B cell (primary cell): ENCODE measurements at regions not wholly inside any gene's neighbourhood (a gene's known extent, or its start where the extent isn't known, plus 50 kb on each side); places are given as distances from the start of the nearest gene placed in this dataset.

Experiments used
- CTCF ChIP-seq: fragments of 200-600 bp; IDR thresholded peaks from one replicate; pipeline ENCODE4 v1.8.0; 2022; ENCODE audit warnings: antibody characterized with exemption, mild to moderate bottlenecking
- EZH2 ChIP-seq: IDR thresholded peaks from 2 replicates; pipeline ENCODE4 v1.6.1; 2012; ENCODE audit warnings: borderline replicate concordance, low read depth, mild to moderate bottlenecking, moderate library complexity, low read length; ENCODE audit not compliant: insufficient read depth, poor library complexity, severe bottlenecking

- TF ChIP-seq CTCF (peak; percentile 48), EZH2 (no peak)
Measured at GRCh38 chr9:32251539-32251938, 132.9 kb upstream of the ACO1 start.
